ENCODE measurements at regions not wholly inside any gene's neighbourhood (a gene's known extent, or its start where the extent isn't known, plus 50 kb on each side); places are given as distances from the start of the nearest gene placed in this dataset.
"Not testable (repeated sequence)": the region's sequence is repeated elsewhere in the genome, so short reads cannot be mapped to it uniquely, and the experiment has no call there.

DNA sequence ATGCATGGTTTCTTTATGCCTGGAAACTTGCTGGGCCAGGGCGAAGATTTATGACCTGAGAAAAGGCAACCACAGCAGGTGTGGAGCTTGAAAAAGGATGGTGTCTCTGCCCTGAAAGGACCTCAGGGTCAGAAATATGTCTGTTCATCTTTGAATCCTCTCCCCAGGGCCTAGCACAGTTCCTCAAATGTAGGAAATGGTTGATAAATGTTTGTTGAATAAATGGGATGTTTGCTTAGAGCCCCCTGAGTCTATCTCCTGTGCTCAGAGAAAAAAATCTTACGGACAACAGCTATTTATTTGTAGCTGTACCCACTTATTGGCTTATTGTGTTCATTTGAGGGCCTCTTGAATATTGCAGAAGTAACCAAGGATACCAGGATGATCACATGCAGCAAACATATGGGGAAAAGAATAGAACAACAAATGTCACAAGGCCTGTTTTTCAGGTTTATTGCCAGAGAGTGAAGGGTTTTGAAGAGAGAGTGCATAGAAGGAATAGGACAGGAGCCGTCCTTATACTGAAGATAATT lies 114.5 kb downstream of the KLF5 start:
- no peak for DNase-seq (ENCODE audit: low read depth in 2 of 2)

- DNase-seq (ENCODE audit: low read depth in 2 of 2) = no peak
Measured at GRCh38 chr13:73171926-73172325, 113.1 kb downstream of the KLF5 start.

GRCh38 chr13:73171271-73171682 lies 112.5 kb downstream of the KLF5 start:
- no peak for DNase-seq (ENCODE audit: low read depth in 2 of 2)

- no peak for DNase-seq (ENCODE audit: low read depth in 2 of 2)
Measured at GRCh38 chr13:73169971-73170370, 111.2 kb downstream of the KLF5 start.

- DNase-seq (ENCODE audit: low read depth in 2 of 2) = no peak
Measured at GRCh38 chr13:73168953-73169401, 110.2 kb downstream of the KLF5 start.

GRCh38 chr13:73168226-73168952 lies 109.6 kb downstream of the KLF5 start:
- DNase-seq (ENCODE audit: low read depth in 2 of 2) = no peak

- no peak for DNase-seq (ENCODE audit: low read depth in 2 of 2)
Measured at GRCh38 chr13:73167028-73167820, 108.4 kb downstream of the KLF5 start.

GRCh38 chr13:73166204-73166603 lies 107.4 kb downstream of the KLF5 start:
- DNase-seq (ENCODE audit: low read depth in 2 of 2) = no peak

GRCh38 chr13:73162912-73163911 lies 104.4 kb downstream of the KLF5 start:
- DNase-seq (ENCODE audit: low read depth in 2 of 2) = no peak

DNA sequence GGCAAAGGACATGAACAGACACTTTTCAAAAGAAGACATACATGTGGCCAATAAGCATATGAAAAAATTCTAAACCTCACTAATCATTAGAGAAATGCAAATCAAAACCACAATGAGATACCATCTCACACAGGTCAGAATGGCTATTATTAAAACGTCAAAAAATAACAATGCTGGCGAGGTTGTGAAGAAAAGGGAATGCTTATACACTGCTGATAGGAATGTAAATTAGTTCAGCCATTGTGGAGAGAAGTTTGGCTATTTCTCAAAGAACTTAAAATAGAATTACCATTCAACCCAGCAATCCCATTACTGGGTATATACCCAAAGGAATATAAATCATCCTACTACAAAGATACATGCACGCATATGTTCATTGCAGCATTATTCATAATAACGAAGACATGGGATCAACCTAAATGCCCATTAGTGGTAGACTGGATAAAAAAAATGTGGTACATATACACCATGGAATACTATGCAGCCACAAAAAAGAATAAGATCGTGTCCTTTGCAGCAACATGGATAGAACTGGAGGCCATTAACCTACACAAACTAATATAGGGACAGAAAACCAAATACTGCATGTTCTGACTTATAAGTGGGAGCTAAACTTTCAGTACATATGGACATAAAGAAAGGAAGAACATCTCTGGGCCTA lies 101.7 kb downstream of the KLF5 start:
- DNase-seq (ENCODE audit: low read depth in 2 of 2) = not testable (repeated sequence)

DNA sequence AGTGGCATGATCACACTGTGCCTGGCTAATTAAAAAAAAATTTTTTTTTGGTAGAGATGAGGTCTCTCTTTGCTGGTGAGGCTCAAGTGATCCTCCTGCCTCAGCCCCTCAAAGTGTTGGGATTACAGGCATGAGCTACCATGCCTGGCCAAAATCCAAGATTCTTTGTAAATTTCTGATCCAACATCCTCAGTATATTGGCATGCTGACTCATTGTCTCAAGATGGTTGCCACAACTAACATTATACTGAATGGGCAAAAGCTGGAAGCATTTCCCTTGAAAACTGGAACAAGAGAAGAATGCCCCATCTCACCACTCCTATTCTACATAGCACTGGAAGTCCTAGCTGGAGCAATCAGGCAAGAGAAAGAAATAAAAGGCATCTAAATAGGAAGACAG lies 100.0 kb downstream of the KLF5 start:
- DNase-seq (ENCODE audit: low read depth in 2 of 2) = no peak

DNA sequence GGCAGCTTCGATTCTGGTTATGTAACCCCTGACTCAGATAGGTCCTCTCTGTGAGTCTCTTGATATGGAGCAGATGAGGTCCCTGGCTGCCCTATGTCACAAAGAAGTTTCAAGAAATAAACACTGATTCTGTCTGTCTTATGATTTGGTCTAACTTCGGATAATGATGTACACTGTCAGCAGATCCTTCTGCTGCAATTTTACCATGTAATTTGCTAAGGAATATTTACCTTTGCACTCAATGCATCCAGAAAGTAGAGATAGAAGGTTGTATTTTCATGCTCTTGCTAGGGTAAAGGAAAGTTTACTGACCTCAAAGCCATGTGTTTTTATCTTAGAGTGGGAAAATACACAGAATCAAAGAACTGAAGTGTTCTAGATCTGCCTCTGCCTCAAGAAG lies 98.2 kb downstream of the KLF5 start:
- DNase-seq (ENCODE audit: low read depth in 2 of 2) = no peak

- DNase-seq (ENCODE audit: low read depth in 2 of 2) = no peak
Measured at GRCh38 chr13:73146707-73147106, 87.9 kb downstream of the KLF5 start.

DNA sequence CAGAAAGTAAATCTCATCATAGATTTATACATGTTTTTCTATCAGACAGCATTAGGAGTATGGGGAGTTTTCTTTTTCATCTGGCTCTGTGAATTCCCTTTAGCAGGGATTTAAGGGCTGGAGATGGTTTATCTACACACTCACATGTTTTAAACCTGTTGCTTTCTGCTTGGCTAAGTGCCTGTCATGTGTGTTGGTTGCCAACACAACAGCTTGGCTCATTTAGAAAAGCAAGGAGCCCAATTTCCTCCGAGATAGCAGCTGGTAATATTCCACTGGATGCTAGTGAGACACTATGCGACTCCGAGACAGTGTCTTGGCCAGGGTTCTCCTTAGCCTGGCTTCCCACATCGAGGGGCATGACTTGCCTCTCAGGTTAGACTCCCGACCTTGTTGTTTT lies 83.3 kb downstream of the KLF5 start:
- no peak for DNase-seq (ENCODE audit: low read depth in 2 of 2)

DNA sequence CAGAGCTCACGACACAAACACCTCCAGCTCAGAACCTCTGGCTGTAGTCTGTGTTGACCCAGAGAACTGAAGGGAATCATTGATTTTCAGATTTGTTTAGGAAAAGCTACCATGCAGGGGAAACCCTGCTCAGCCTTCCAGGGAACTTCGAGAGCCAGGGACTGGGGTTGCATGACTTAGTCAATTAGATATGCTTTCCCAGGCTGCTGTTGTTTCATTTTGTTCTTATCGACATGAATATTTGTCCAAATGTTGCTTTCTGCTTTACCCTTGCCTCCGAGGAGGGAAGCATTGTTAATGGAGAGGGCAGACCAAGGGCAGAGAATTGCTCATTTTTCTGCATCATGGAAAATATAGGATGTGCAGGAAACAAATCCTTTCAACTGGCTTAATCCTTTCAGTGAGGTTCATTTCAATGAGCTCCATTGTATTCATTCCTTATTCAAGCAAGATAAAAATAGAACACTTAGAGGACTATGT lies 82.5 kb downstream of the KLF5 start:
- no peak for DNase-seq (ENCODE audit: low read depth in 2 of 2)

DNA sequence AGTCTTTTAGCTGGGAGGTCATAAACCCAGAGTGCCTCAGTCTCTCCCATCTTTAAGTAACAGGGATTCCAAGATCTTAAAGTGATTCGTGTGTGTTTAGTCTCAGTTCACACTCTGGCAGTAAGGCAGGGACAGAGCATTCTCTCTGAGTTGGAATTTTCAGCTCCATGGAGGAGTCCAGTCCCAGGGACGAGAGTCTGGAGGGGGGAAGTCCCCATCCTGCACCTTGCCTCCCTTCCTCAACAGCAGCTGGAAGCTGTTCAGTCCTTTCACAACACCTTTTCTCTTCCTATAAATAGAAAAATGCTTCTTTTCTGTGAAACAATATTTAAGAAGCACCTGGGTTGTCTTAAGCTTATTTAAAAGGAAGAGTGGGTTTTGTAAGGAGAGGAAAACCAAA lies 82.0 kb downstream of the KLF5 start:
- DNase-seq (ENCODE audit: low read depth in 2 of 2) = no peak

DNA sequence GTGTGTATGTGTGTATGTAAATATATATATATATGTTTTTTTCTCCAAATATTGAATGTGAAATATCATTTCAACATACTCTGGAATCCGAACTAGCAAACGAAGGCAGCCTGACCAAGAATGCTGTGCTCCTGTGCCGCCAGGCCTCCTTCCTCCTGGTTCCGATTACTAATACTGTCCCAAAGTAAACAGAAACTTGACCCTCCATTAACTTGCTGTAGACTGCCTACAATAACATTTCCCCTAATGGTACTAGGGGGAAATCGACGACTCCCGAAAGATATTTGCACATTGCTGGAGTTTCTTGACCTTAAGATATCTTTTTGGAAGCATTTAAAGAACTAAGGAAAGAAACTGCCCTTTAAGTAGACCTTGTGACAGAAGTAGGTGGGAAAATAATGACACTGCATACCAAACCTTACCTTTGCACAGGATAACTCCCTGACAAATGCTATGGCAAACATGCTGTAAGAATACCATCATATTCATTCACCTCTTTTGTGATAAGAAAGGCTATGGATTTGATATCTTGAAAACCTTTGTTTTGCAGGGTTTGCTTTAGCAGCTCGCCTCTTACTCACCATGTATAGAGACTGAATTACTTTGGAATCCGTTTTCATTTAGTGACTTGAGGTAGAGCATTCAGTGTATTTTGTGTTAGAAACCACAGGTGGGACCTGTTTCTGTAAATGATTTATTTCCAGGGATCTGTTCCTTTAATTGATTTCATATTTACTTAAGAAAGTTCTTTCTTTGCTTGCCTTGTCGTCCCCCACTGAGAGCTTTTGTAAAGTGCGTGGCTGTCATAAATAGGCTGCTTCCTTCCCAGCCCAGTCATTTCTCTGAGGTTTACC lies 80.1 kb downstream of the KLF5 start:
- no peak for DNase-seq (ENCODE audit: low read depth in 2 of 2)

DNA sequence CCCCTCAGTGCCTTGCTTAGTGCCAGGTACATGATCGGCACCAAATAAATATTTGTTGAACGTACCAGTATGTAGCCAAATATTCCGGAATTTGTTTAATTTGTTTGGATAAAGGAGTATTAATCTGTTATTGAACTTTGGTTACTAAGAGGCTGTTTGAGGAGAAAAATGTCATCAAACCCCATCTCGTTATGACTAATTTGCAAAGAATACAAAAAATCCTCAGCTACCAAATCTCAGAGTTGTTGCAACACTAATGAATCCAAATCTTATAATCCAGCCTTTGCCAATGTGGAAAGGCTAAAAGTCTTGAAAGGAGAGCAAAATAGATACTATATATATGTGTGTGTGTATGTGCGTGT lies 79.5 kb downstream of the KLF5 start:
- no peak for DNase-seq (ENCODE audit: low read depth in 2 of 2)

DNA sequence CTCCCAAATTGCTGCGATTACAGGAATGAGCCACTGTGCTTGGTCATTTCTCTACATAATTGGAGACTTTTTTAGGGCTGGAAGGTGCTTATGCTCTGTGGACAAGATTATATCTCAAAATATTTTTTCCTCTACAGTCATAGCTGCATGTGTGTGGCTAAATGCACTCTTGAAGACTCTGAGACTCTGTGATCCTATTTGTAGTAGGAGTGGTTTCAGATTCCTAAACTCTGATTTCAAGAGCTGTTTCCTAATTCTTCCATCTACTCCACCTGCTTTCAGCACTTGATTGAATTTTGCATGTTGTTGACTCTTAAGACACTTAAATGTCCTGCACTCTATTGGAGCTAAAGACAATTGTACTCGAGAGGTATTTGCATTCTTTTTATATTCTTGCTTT lies 78.0 kb downstream of the KLF5 start:
- DNase-seq (ENCODE audit: low read depth in 2 of 2) = no peak

- no peak for DNase-seq (ENCODE audit: low read depth in 2 of 2)
Measured at GRCh38 chr13:73133531-73133930, 74.7 kb downstream of the KLF5 start.

Data from stimulated activated CD4-positive, alpha-beta T cell treated with anti-CD3 and anti-CD28 coated beads, Interleukin-15, amount 100 ng/mL, for 48 hours (primary cell).